ENCODE measurements at regions not wholly inside any gene's neighbourhood (a gene's known extent, or its start where the extent isn't known, plus 50 kb on each side); places are given as distances from the start of the nearest gene placed in this dataset.

DNA sequence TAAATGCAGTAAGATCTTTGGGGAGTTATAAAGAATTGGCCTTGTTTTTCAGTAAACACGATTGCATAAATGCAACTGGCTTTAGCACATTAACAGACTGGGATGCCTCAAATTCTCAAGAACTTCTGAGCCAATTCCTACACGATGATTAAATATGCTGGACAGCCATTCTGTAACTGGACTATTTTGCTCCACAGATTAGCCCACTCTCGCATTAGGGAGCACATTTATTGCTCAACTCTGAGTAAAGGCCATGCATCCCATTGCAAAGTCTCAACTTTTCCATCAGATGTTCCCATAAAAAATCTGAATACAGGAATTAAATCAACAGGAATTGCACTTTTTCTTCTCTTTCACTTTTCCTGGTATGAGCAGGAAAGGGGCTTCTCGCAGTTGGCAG, 66.7 kb upstream of the PRICKLE2 start:
- H3K9me3 ChIP-seq (ENCODE audit: insufficient read depth, low read depth, low read length), result peaks cover 6% of the 10 kb centered on the region; the same call in 1 of the 2 replicates
- no peaks in the 10 kb centered on the region for H3K27me3 ChIP-seq (ENCODE audit: insufficient read depth, low read length)
- H3K9ac ChIP-seq (ENCODE audit: low read depth, low read length), result no peak overlapping the region
- no peak overlapping the region for H3K4me3 ChIP-seq (ENCODE audit: low read length)
- no peak overlapping the region for H3K27ac ChIP-seq (ENCODE audit: low read length)
- no peaks in the 10 kb centered on the region for H3K36me3 ChIP-seq (ENCODE audit: insufficient read depth, low read depth, low read length)
- no peaks in the 10 kb centered on the region for H3K4me1 ChIP-seq (ENCODE audit: insufficient read depth, low read length)

DNA sequence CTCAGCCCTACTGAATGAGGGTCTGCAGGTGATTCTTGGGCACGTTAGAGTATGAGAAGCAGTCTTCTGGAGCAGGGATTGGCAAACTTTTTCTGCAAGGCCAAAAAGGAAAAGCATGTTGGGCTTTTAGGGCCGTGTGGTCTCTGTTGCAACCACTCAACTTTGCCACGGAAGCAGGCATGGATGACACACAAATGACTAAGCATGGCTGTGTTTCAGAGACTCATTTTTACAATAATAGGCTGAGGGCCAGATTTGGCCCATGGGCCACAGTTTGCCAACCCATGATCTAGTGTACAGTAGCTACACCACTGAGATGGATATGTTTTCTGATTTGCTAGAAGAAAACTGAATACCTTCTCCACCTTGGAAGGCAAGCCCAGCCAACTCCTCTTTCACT, 66.1 kb upstream of the PRICKLE2 start:
- Histone ChIP-seq H3K9ac (ENCODE audit: low read depth, low read length) (no peak overlapping the region), H3K27ac (ENCODE audit: low read length) (no peak overlapping the region), H3K4me3 (ENCODE audit: low read length) (no peak overlapping the region), H3K9me3 (ENCODE audit: insufficient read depth, low read depth, low read length) (0 out of 2 replicates have a peak, but pooled peaks cover under 1% of the 10 kb centered on the region), H3K27me3 (ENCODE audit: insufficient read depth, low read length) (no peaks in the 10 kb centered on the region), H3K4me1 (ENCODE audit: insufficient read depth, low read length) (no peaks in the 10 kb centered on the region), H3K36me3 (ENCODE audit: insufficient read depth, low read depth, low read length) (no peaks in the 10 kb centered on the region)

- H3K4me1 ChIP-seq (ENCODE audit: insufficient read depth, low read length), result no peaks in the 10 kb centered on the region
- H3K27ac ChIP-seq (ENCODE audit: low read length), result no peak overlapping the region
- H3K9ac ChIP-seq (ENCODE audit: low read depth, low read length), result no peak overlapping the region
- no peak overlapping the region for H3K4me3 ChIP-seq (ENCODE audit: low read length)
- no peaks in the 10 kb centered on the region for H3K9me3 ChIP-seq (ENCODE audit: insufficient read depth, low read depth, low read length)
- H3K36me3 ChIP-seq (ENCODE audit: insufficient read depth, low read depth, low read length), result no peaks in the 10 kb centered on the region
- no peaks in the 10 kb centered on the region for H3K27me3 ChIP-seq (ENCODE audit: insufficient read depth, low read length)
These were observed 65.6 kb upstream of the PRICKLE2 start for GRCh38 chr3:64290864-64291263.

GRCh38 chr3:64290161-64290560, 64.9 kb upstream of the PRICKLE2 start:
- Histone ChIP-seq H3K4me1 (ENCODE audit: insufficient read depth, low read length) (no peaks in the 10 kb centered on the region), H3K36me3 (ENCODE audit: insufficient read depth, low read depth, low read length) (no peaks in the 10 kb centered on the region), H3K9me3 (ENCODE audit: insufficient read depth, low read depth, low read length) (no peaks in the 10 kb centered on the region), H3K27ac (ENCODE audit: low read length) (no peak overlapping the region), H3K9ac (ENCODE audit: low read depth, low read length) (no peak overlapping the region), H3K4me3 (ENCODE audit: low read length) (no peak overlapping the region), H3K27me3 (ENCODE audit: insufficient read depth, low read length) (no peaks in the 10 kb centered on the region)

DNA sequence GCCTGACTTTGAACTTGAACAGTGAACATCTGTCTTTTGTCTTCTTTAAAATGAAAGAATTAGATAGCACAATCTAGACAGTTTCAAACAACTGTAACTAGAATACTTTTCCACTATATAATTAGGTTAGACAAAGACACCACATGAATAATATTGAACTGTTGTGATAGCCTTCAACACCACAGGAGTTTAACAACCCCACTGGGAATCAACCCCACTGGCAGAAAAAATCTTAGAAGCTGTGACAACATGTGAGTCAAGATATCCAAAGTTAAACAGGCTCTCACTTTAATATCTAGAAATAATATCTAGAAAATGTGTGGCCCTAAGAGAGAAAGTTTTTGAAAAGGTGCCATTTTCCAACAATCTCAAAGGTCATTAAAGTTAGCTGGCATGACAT, 64.4 kb upstream of the PRICKLE2 start:
- Histone ChIP-seq H3K9me3 (ENCODE audit: insufficient read depth, low read depth, low read length) (no peaks in the 10 kb centered on the region), H3K27ac (ENCODE audit: low read length) (no peak overlapping the region), H3K27me3 (ENCODE audit: insufficient read depth, low read length) (no peaks in the 10 kb centered on the region), H3K9ac (ENCODE audit: low read depth, low read length) (no peak overlapping the region), H3K4me1 (ENCODE audit: insufficient read depth, low read length) (no peaks in the 10 kb centered on the region), H3K4me3 (ENCODE audit: low read length) (no peak overlapping the region), H3K36me3 (ENCODE audit: insufficient read depth, low read depth, low read length) (no peaks in the 10 kb centered on the region)

DNA sequence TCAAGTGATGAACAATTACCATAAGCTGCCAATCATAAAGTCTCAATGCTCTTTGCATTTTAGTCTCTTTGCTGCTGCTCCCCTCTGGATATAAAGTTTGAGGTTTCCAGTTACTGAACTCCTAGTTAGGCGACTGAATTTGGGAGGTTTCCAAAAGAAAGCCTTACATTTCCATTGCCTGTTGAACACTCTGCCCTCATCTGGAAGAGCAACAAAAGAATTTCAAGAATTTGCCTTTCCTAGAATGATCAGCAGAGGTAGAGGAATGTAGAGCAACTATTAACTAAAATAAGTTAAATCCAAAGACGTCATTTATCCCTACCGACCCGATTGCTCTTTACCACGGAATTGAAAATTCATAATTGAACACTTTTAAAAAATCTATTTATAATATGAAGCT, 53.4 kb upstream of the PRICKLE2 start:
- Histone ChIP-seq H3K27ac (ENCODE audit: low read length) (no peak overlapping the region), H3K9ac (ENCODE audit: low read depth, low read length) (no peak overlapping the region)

DNA sequence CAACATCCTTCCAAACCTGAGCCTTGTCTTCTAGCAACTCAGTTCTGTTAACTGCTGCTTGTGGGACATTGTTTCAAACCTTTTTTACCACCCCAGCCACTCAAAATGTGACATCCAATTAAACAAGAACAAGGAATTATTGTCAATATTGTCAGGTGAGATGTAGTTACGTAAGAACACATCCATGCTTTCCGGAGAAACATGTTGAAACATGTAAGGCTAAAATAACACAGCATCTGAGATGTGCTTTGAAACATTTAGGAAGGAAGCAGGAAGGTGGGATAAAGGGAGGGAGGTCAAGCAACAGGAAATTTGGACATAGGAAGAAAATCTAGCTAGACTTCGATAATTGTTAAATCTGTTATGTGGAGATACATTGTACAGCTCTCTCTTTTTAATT, 50.9 kb upstream of the PRICKLE2 start:
- Histone ChIP-seq H3K9me3 (ENCODE audit: insufficient read depth, low read depth, low read length) (0 out of 2 replicates have a peak, but pooled peaks cover 3% of the 10 kb centered on the region), H3K9ac (ENCODE audit: low read depth, low read length) (no peak overlapping the region), H3K27me3 (ENCODE audit: insufficient read depth, low read length) (no peaks in the 10 kb centered on the region), H3K4me3 (ENCODE audit: low read length) (no peak overlapping the region), H3K27ac (ENCODE audit: low read length) (no peak overlapping the region), H3K36me3 (ENCODE audit: insufficient read depth, low read depth, low read length) (no peaks in the 10 kb centered on the region), H3K4me1 (ENCODE audit: insufficient read depth, low read length) (peaks cover 6% of the 10 kb centered on the region; the same call in 1 of the 2 replicates)

More for the DNA sequence above, 53.4 kb upstream of the PRICKLE2 start:
- Histone ChIP-seq H3K27me3 (ENCODE audit: insufficient read depth, low read length) (no peaks in the 10 kb centered on the region), H3K36me3 (ENCODE audit: insufficient read depth, low read depth, low read length) (no peaks in the 10 kb centered on the region), H3K4me1 (ENCODE audit: insufficient read depth, low read length) (peaks cover 6% of the 10 kb centered on the region; the same call in 1 of the 2 replicates), H3K4me3 (ENCODE audit: low read length) (no peak overlapping the region), H3K9me3 (ENCODE audit: insufficient read depth, low read depth, low read length) (no peaks in the 10 kb centered on the region)
